Glutamatergic neuron (in vitro differentiated cells): ENCODE measurements at regions not wholly inside any gene's neighbourhood (a gene's known extent, or its start where the extent isn't known, plus 50 kb on each side); places are given as distances from the start of the nearest gene placed in this dataset.

Source experiments
- DNase-seq: peaks from one replicate; pipeline ENCODE4 v3.0.0; 2022
- H3K27ac Mint-ChIP-seq: one replicate; pipeline ENCODE4 v1.8.0; 2020; ENCODE audit warnings: mild to moderate bottlenecking, mixed read lengths, inconsistent platforms; ENCODE audit not compliant: unreplicated experiment
- H3K27me3 Mint-ChIP-seq: one replicate; pipeline ENCODE4 v1.8.0; 2020; ENCODE audit warnings: mild to moderate bottlenecking, moderate library complexity, mixed read lengths, inconsistent platforms; ENCODE audit not compliant: unreplicated experiment
- H3K36me3 Mint-ChIP-seq: one replicate; pipeline ENCODE4 v1.8.0; 2020; ENCODE audit warnings: mild to moderate bottlenecking, mixed read lengths, inconsistent platforms; ENCODE audit not compliant: unreplicated experiment
- H3K4me1 Mint-ChIP-seq: one replicate; pipeline ENCODE4 v1.8.0; 2020; ENCODE audit warnings: mild to moderate bottlenecking, low read depth, mixed read lengths, inconsistent platforms; ENCODE audit not compliant: unreplicated experiment
- H3K4me3 Mint-ChIP-seq: one replicate; pipeline ENCODE4 v1.8.0; 2020; ENCODE audit warnings: mild to moderate bottlenecking, mixed read lengths, inconsistent platforms; ENCODE audit not compliant: unreplicated experiment
- H3K9me3 Mint-ChIP-seq: one replicate; pipeline ENCODE4 v1.8.0; 2020; ENCODE audit warnings: mild to moderate bottlenecking, moderate library complexity, mixed read lengths, inconsistent platforms; ENCODE audit not compliant: unreplicated experiment
- TF ChIP-seq, protein P1 (sequence below): fragments of 200-600 bp; sonication (generic); IDR thresholded peaks from one replicate; pipeline ENCODE4 v1.5.0; 2021; ENCODE audit not compliant: partially characterized antibody, unreplicated experiment

DNA sequence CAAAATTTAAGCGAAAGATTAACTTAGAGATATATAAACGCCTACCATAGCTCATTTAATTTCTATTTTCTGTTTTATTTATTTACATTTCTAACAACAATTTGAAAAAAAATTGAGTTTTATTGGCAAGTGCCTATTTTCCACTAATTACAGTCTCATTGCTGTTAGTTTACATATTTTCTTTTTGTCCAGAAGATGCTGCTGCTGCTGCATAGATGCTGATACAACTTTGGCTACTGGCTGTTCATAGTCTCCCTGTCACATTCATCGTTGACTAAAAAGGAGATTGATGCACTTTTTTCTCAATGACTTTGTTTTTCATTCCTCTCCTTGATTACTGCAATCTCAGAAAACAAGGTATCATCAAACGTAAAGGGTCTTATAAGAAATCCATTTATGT lies 235.4 kb downstream of the CDH9 start:
- TF ChIP-seq, protein P1, sequence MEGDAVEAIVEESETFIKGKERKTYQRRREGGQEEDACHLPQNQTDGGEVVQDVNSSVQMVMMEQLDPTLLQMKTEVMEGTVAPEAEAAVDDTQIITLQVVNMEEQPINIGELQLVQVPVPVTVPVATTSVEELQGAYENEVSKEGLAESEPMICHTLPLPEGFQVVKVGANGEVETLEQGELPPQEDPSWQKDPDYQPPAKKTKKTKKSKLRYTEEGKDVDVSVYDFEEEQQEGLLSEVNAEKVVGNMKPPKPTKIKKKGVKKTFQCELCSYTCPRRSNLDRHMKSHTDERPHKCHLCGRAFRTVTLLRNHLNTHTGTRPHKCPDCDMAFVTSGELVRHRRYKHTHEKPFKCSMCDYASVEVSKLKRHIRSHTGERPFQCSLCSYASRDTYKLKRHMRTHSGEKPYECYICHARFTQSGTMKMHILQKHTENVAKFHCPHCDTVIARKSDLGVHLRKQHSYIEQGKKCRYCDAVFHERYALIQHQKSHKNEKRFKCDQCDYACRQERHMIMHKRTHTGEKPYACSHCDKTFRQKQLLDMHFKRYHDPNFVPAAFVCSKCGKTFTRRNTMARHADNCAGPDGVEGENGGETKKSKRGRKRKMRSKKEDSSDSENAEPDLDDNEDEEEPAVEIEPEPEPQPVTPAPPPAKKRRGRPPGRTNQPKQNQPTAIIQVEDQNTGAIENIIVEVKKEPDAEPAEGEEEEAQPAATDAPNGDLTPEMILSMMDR = no peak
- no peak for DNase-seq
- peaks cover 3% of the 10 kb centered on the region for H3K9me3 Mint-ChIP-seq
- H3K4me1 Mint-ChIP-seq = no peaks in the 10 kb centered on the region
- peaks cover 11% of the 10 kb centered on the region for H3K36me3 Mint-ChIP-seq
- no peak overlapping the region for H3K4me3 Mint-ChIP-seq
- H3K27me3 Mint-ChIP-seq = no peaks in the 10 kb centered on the region
- H3K27ac Mint-ChIP-seq = no peak overlapping the region

DNA sequence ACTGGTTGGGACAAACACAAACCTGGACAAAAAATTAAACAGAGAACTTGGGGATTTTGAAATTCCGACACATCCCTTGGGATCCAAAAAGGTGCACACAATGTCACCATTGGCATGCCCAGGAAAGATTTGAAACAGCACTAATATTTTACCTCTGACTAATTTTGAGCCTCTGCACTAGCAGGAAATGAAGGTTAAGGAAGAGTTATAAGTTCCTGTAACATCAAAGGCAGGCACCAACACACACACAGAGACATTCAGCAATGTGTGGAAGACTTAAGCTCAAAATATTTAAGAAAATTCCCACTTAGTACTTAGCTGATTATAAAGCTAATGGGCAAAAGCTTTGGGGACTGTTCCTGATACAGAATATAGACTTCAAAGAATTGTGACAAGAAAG lies 247.0 kb downstream of the CDH9 start:
- Mint-ChIP-seq H3K4me3 (no peak overlapping the region), H3K27ac (no peak overlapping the region), H3K9me3 (no peaks in the 10 kb centered on the region), H3K4me1 (peaks cover 3% of the 10 kb centered on the region), H3K27me3 (no peaks in the 10 kb centered on the region), H3K36me3 (no peaks in the 10 kb centered on the region)
- no peak for DNase-seq
- TF ChIP-seq, protein P1 = no peak

DNA sequence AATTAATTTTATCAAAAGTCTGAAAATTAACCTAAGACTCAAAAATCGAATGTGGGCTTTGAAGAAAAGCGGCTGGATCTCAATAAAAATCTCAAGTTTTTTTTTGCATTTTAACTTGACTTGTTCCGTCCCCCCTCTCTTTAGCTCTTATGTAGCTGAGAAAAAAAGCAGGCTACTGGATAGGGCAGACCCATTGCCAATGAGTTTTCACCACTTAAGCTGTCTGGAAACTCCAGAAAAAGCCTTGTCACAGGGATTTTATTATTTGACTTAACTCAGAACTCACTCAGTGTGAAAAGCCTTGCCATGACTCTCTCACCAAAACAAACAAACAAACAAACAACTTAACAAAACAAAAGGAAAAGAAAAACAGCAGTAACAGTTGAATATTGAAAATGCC lies 247.4 kb downstream of the CDH9 start:
- Mint-ChIP-seq H3K9me3 (no peaks in the 10 kb centered on the region), H3K27ac (no peak overlapping the region), H3K4me1 (peaks cover 3% of the 10 kb centered on the region), H3K36me3 (no peaks in the 10 kb centered on the region), H3K4me3 (no peak overlapping the region), H3K27me3 (no peaks in the 10 kb centered on the region)
- TF ChIP-seq, protein P1 = no peak
- DNase-seq = no peak

DNA sequence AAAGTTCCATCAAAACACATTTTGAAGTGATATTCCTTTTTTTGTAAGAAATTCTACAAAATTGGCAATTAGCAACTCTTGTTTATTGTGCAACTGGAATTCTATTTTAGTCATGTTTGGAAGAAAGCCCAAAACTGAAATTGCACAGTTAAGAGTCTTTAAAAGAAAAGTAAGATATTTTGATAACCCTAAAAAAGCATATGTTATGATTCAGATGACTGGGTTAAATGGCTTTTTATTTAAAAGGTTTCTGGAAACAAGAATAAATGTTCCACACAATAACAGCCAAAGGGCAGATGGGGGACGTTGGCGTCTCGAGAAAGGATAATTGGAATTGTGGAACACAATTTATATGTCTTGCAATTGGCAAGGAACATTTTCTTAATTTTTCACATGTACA lies 275.2 kb downstream of the CDH9 start:
- DNase-seq = no peak

DNA sequence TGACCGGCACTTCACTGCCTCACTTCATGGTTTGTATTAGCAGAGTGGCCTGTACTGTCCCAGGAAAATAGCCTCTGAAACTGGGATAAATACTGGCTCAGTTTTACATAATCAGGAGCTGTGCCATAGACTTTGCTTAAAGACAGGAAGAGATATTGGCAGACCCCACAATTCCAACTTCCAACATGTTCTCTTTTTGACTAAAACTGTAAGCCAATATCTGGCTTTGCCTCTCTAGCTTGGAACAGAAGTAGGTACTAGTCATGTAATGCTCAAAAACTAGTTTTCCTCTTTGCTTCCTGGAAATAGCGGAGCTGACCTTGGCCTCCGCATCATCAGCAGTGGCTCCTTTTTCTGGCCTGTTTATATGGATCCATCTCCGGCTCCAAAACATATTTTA lies 276.9 kb downstream of the CDH9 start:
- Mint-ChIP-seq H3K4me1 (peaks cover 24% of the 10 kb centered on the region), H3K36me3 (no peaks in the 10 kb centered on the region), H3K27me3 (no peaks in the 10 kb centered on the region), H3K27ac (peak overlapping the region; percentile 92), H3K9me3 (no peaks in the 10 kb centered on the region), H3K4me3 (no peak overlapping the region)
- TF ChIP-seq, protein P1 = no peak
- no peak for DNase-seq

More for the DNA sequence above, 275.2 kb downstream of the CDH9 start:
- no peak overlapping the region for H3K4me3 Mint-ChIP-seq
- peaks cover 3% of the 10 kb centered on the region for H3K27me3 Mint-ChIP-seq
- TF ChIP-seq, protein P1 = no peak
- peaks cover 6% of the 10 kb centered on the region for H3K36me3 Mint-ChIP-seq
- H3K4me1 Mint-ChIP-seq = peaks cover 24% of the 10 kb centered on the region
- H3K9me3 Mint-ChIP-seq = peaks cover 1% of the 10 kb centered on the region
- H3K27ac Mint-ChIP-seq = peak overlapping the region; percentile 15
